Parathyroid adenoma (tissue), 2 donors: ENCODE measurements at regions not wholly inside any gene's neighbourhood (a gene's known extent, or its start where the extent isn't known, plus 50 kb on each side); places are given as distances from the start of the nearest gene placed in this dataset.
A peak's percentile ranks its signal among the peaks of the same experiment; 100 is the strongest.

Experiments used
- H2AFZ ChIP-seq: fragments of 300-600 bp; sonication (generic); one replicate; pipeline ENCODE4 v1.7.0; 2017; ENCODE audit warnings: antibody characterized with exemption, mild to moderate bottlenecking
- H3K27ac ChIP-seq: fragments of 300-600 bp; sonication (generic); one replicate; pipeline ENCODE4 v1.7.0; 2017
- H3K27me3 ChIP-seq: fragments of 300-600 bp; sonication (generic); one replicate; pipeline ENCODE4 v1.7.0; 2017; ENCODE audit warnings: low read length; ENCODE audit not compliant: control insufficient read depth, insufficient read depth
- H3K36me3 ChIP-seq: fragments of 300-600 bp; sonication (generic); one replicate; pipeline ENCODE4 v1.7.0; 2017; ENCODE audit warnings: low read length; ENCODE audit not compliant: control insufficient read depth, insufficient read depth
- H3K4me1 ChIP-seq: fragments of 300-600 bp; sonication (generic); one replicate; pipeline ENCODE4 v1.7.0; 2017; ENCODE audit warnings: control low read depth
- H3K4me2 ChIP-seq: fragments of 300-600 bp; sonication (generic); one replicate; pipeline ENCODE4 v1.7.0; 2017; ENCODE audit warnings: low read length
- H3K4me3 ChIP-seq: fragments of 300-600 bp; sonication (generic); one replicate; pipeline ENCODE4 v1.7.0; 2017; ENCODE audit warnings: low read depth, low read length
- H3K79me2 ChIP-seq: fragments of 300-600 bp; sonication (generic); one replicate; pipeline ENCODE4 v1.7.0; 2017; ENCODE audit warnings: control low read depth
- H3K9ac ChIP-seq: fragments of 300-600 bp; sonication (generic); one replicate; pipeline ENCODE4 v1.7.0; 2017; ENCODE audit warnings: mild to moderate bottlenecking
- H3K9me3 ChIP-seq: fragments of 300-600 bp; sonication (generic); one replicate; pipeline ENCODE4 v1.7.0; 2017; ENCODE audit warnings: low read length; ENCODE audit not compliant: control insufficient read depth
- TF ChIP-seq, protein P1 (sequence below): fragments of 300-600 bp; sonication (generic); IDR thresholded peaks from one replicate; pipeline ENCODE4 v1.7.0; 2017; ENCODE audit warnings: antibody characterized with exemption, mild to moderate bottlenecking
- donor health status: primary hyperparathyroidism.

DNA sequence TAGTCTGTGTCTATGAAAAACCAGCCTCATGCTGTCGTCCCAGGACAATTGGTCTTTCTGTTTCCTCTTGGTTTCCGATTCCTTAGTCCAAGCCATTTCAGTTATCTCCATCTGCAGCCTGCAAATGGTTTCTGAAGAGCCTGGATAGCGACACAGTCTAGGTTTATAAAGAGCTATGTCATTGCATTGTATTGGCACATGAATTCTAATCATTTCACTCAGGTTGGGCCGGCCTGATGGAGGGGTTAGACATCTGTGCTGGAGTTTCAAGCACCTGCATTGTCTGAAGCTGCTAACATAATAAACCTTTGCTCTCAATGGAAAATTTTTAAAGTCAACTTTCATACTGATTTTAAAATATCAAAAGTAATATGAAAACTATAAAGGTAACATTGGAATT is 232.6 kb upstream of the MAP3K7 start:
- Histone ChIP-seq H3K4me2 (no peak overlapping the region), H3K27me3 (no peaks in the 10 kb centered on the region), H2AFZ (no peak overlapping the region), H3K36me3 (no peaks in the 10 kb centered on the region), H3K9ac (no peak overlapping the region), H3K4me1 (no peaks in the 10 kb centered on the region), H3K27ac (no peak overlapping the region), H3K79me2 (no peaks in the 10 kb centered on the region), H3K9me3 (no peaks in the 10 kb centered on the region), H3K4me3 (no peak overlapping the region)
- TF ChIP-seq, protein P1, sequence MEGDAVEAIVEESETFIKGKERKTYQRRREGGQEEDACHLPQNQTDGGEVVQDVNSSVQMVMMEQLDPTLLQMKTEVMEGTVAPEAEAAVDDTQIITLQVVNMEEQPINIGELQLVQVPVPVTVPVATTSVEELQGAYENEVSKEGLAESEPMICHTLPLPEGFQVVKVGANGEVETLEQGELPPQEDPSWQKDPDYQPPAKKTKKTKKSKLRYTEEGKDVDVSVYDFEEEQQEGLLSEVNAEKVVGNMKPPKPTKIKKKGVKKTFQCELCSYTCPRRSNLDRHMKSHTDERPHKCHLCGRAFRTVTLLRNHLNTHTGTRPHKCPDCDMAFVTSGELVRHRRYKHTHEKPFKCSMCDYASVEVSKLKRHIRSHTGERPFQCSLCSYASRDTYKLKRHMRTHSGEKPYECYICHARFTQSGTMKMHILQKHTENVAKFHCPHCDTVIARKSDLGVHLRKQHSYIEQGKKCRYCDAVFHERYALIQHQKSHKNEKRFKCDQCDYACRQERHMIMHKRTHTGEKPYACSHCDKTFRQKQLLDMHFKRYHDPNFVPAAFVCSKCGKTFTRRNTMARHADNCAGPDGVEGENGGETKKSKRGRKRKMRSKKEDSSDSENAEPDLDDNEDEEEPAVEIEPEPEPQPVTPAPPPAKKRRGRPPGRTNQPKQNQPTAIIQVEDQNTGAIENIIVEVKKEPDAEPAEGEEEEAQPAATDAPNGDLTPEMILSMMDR = no peak

DNA sequence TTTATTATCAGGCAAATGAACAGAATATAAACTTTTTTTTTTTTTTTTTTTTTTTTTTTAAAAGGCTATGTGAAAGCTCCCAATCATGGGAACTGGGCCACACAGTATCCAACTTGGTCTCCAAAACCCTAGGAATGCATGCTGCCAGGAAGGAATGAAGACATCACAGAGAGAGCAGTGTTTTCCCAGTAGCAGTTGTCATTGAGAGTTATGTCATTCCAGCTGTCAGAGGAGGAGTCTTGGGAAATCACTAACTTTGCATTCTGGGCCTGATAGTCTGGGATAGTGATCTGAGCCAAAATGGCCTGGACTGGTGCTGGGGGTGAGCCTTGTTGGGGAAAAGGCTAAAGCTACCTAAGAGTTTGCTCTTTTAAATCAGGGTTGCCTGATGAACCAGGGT is 231.3 kb upstream of the MAP3K7 start:
- no peak overlapping the region for H3K9ac ChIP-seq
- no peak overlapping the region for H2AFZ ChIP-seq
- H3K36me3 ChIP-seq = no peaks in the 10 kb centered on the region
- H3K4me1 ChIP-seq = no peaks in the 10 kb centered on the region
- no peak overlapping the region for H3K27ac ChIP-seq
- no peaks in the 10 kb centered on the region for H3K9me3 ChIP-seq
- no peak overlapping the region for H3K4me2 ChIP-seq
- no peaks in the 10 kb centered on the region for H3K27me3 ChIP-seq
- TF ChIP-seq, protein P1 = no peak
- no peaks in the 10 kb centered on the region for H3K79me2 ChIP-seq
- no peak overlapping the region for H3K4me3 ChIP-seq

DNA sequence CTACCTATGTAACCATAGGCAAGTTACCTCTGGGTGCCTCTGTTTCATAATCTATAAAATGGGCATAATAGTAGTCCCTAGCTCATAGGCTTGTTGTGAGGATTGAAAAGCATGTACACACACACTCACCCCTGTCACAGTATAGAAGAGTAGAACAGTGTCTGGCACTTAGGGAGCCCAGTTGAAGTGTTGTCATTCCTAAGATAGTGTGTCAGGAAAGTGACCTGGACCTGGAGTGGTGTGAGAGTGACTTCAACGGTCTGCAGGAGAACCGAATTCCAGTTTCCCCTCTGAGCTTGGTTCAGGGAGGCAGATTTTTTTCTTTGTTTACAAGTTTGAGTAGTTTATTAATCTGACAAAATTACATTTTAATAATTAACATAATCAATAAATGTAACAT is 229.9 kb upstream of the MAP3K7 start:
- Histone ChIP-seq H2AFZ (no peak overlapping the region), H3K4me1 (no peaks in the 10 kb centered on the region), H3K79me2 (no peaks in the 10 kb centered on the region), H3K27me3 (no peaks in the 10 kb centered on the region), H3K27ac (no peak overlapping the region), H3K4me3 (no peak overlapping the region), H3K4me2 (no peak overlapping the region), H3K36me3 (no peaks in the 10 kb centered on the region), H3K9me3 (no peaks in the 10 kb centered on the region), H3K9ac (no peak overlapping the region)
- TF ChIP-seq, protein P1 = no peak

DNA sequence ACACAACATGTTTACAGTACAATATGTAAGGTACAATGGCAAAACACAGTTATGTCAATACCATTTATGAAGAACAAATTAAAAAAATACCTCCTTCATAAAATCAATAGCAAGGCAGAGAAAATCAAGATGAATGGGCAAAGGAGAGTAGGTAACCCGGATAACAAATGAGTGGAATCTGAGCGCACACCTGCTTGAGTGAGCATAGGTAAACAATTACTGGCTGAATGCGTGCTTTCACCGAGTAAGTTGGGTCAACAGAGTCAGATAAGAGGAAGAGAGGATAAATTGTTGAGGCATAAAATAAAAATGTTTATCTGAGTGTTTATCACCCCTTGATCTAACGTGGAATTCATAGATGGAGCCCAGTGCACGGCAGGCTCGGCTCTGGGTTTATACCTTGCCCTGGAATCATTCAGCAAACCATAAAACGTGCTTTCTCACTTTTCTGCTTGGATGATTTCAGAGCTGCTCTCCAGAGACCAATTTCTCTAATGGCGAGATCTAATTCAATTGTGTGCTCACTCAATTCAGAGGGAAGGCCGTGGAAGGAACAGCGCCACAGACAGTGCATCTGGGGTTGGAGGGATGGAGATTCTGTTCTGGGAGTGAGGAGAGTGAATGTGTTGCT is 224.8 kb upstream of the MAP3K7 start:
- Histone ChIP-seq H3K79me2 (no peaks in the 10 kb centered on the region), H3K9me3 (no peaks in the 10 kb centered on the region), H3K4me2 (no peak overlapping the region), H3K4me1 (no peaks in the 10 kb centered on the region), H3K4me3 (no peak overlapping the region), H3K36me3 (no peaks in the 10 kb centered on the region), H3K27me3 (no peaks in the 10 kb centered on the region), H3K27ac (no peak overlapping the region), H2AFZ (peak overlapping the region; percentile 3), H3K9ac (no peak overlapping the region)
- TF ChIP-seq, protein P1 = no peak

DNA sequence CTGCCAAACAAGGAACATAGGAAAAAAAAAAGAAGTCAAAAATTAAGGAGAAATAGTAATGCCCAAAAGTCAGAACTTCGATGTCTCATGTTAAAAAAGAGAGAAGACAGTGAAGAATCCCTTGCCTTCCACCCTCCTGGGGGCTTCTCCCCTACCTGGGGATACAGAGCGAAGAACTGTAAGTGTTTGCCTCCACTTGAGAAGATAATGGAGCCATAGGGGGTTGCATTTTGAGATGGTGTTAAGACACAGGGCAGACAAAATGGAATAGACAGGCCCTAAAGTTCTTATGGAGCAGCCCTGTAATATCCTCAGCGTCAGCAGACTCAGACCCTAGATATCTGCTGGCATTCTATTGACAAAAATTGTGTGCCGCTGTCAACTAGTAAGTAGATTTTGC is 222.2 kb upstream of the MAP3K7 start:
- Histone ChIP-seq H3K27me3 (no peaks in the 10 kb centered on the region), H3K4me1 (no peaks in the 10 kb centered on the region)
- TF ChIP-seq, protein P1 = no peak

More for the DNA sequence above, 222.2 kb upstream of the MAP3K7 start:
- Histone ChIP-seq H3K36me3 (no peaks in the 10 kb centered on the region), H3K4me2 (no peak overlapping the region), H3K9me3 (no peaks in the 10 kb centered on the region), H3K27ac (no peak overlapping the region), H3K4me3 (no peak overlapping the region), H3K9ac (no peak overlapping the region), H2AFZ (no peak overlapping the region), H3K79me2 (no peaks in the 10 kb centered on the region)
